K562 (cell line): ENCODE measurements at regions not wholly inside any gene's neighbourhood (a gene's known extent, or its start where the extent isn't known, plus 50 kb on each side); places are given as distances from the start of the nearest gene placed in this dataset.
"Not testable (repeated sequence)": the region's sequence is repeated elsewhere in the genome, so short reads cannot be mapped to it uniquely, and the experiment has no call there.

ENCODE experiments used
- ARID1B ChIP-seq: fragments of 450-650 bp; IDR thresholded peaks from 2 replicates; pipeline ENCODE4 v1.6.1; 2016; ENCODE audit warnings: antibody characterized with exemption, mild to moderate bottlenecking, inconsistent platforms
- E2F4 ChIP-seq: sonication (generic); formaldehyde crosslinking; IDR thresholded peaks from 2 replicates; pipeline ENCODE4 v1.8.0; 2022; ENCODE audit warnings: mild to moderate bottlenecking, low read depth, missing genetic modification reagents
- HDAC1 ChIP-seq, 2 experiments: fragments of 450-650 bp; IDR thresholded peaks; 2 replicates each; pipeline ENCODE4 v1.6.1; 2016 to 2017; ENCODE audit warnings: inconsistent platforms in 1 of 2, mild to moderate bottlenecking in 1 of 2, moderate library complexity in 1 of 2
- HNRNPLL ChIP-seq: fragments of 200-400 bp; formaldehyde crosslinking; IDR thresholded peaks from 2 replicates; pipeline ENCODE4 v1.6.1; 2017; ENCODE audit warnings: low read length, low read depth, mild to moderate bottlenecking; ENCODE audit not compliant: poor library complexity, severe bottlenecking
- MAZ ChIP-seq, 2 experiments: fragments of 450-650 bp in 1 of 2; sonication (generic) in 1 of 2; formaldehyde crosslinking; IDR thresholded peaks in 1 of 2; conservative IDR thresholded peaks in 1 of 2; 2 replicates each; pipeline versions ENCODE4 v1.4.0 to v1.5.0; 2020; ENCODE audit warnings: mild to moderate bottlenecking in 1 of 2, missing genetic modification reagents in 1 of 2
- MEIS2 ChIP-seq: fragments of 450-650 bp; IDR thresholded peaks from 2 replicates; pipeline ENCODE4 v1.6.1; 2014; ENCODE audit warnings: mild to moderate bottlenecking; ENCODE audit not compliant: partially characterized antibody
- MYBL2 ChIP-seq, 2 experiments: fragments of 450-650 bp in 1 of 2; sonication (generic) in 1 of 2; formaldehyde crosslinking in 1 of 2; IDR thresholded peaks; 2 replicates each; pipeline versions ENCODE4 v1.6.1 to v1.8.1; 2017 to 2022; ENCODE audit warnings: borderline replicate concordance in 1 of 2, inconsistent platforms in 1 of 2, low read depth in 1 of 2, mild to moderate bottlenecking in 1 of 2, missing genetic modification reagents in 1 of 2, moderate library complexity in 1 of 2
- NFIC ChIP-seq: fragments of 450-650 bp; IDR thresholded peaks from 2 replicates; pipeline ENCODE4 v1.6.1; 2017; ENCODE audit warnings: mild to moderate bottlenecking, inconsistent platforms
- PBX2 ChIP-seq, 2 experiments: IDR thresholded peaks in 1 of 2; conservative IDR thresholded peaks in 1 of 2; 2 replicates each; pipeline ENCODE4 v1.6.1; 2016; ENCODE audit warnings: low read depth in 2 of 2, mild to moderate bottlenecking in 1 of 2, missing compliant biosample characterization in 1 of 2, missing genetic modification characterization in 1 of 2, moderate library complexity in 1 of 2
- POLR2B ChIP-seq: fragments of 450-650 bp; IDR thresholded peaks from 2 replicates; pipeline ENCODE4 v1.6.1; 2018; ENCODE audit warnings: low read depth; ENCODE audit not compliant: partially characterized antibody
- RBFOX2 ChIP-seq: fragments of 200-400 bp; formaldehyde crosslinking; IDR thresholded peaks from 2 replicates; pipeline ENCODE4 v1.6.1; 2017; ENCODE audit warnings: low read depth, mild to moderate bottlenecking, low read length, moderate library complexity
- SUPT5H ChIP-seq: fragments of 450-650 bp; IDR thresholded peaks from 2 replicates; pipeline ENCODE4 v1.6.1; 2016
- TFAP4 ChIP-seq: sonication (generic); formaldehyde crosslinking; IDR thresholded peaks from 2 replicates; pipeline ENCODE4 v1.8.0; 2022; ENCODE audit warnings: missing genetic modification reagents, mild to moderate bottlenecking, moderate library complexity, borderline replicate concordance
- TF ChIP-seq, protein P1 (sequence below), 3 experiments: fragments of 200-800 bp in 1 of 3; fragments of 250-450 bp in 1 of 3; fragments of 450-650 bp in 1 of 3; sonication (Bioruptor Pico) in 1 of 3; sonication (Bioruptor generic) in 1 of 3; formaldehyde crosslinking in 1 of 3; IDR thresholded peaks; 2 replicates each; pipeline versions ENCODE4 v1.6.1 to v1.8.0; 2016 to 2022; ENCODE audit warnings: mild to moderate bottlenecking in 2 of 3, missing genetic modification characterization in 2 of 3, missing compliant biosample characterization in 1 of 3, moderate library complexity in 1 of 3

DNA sequence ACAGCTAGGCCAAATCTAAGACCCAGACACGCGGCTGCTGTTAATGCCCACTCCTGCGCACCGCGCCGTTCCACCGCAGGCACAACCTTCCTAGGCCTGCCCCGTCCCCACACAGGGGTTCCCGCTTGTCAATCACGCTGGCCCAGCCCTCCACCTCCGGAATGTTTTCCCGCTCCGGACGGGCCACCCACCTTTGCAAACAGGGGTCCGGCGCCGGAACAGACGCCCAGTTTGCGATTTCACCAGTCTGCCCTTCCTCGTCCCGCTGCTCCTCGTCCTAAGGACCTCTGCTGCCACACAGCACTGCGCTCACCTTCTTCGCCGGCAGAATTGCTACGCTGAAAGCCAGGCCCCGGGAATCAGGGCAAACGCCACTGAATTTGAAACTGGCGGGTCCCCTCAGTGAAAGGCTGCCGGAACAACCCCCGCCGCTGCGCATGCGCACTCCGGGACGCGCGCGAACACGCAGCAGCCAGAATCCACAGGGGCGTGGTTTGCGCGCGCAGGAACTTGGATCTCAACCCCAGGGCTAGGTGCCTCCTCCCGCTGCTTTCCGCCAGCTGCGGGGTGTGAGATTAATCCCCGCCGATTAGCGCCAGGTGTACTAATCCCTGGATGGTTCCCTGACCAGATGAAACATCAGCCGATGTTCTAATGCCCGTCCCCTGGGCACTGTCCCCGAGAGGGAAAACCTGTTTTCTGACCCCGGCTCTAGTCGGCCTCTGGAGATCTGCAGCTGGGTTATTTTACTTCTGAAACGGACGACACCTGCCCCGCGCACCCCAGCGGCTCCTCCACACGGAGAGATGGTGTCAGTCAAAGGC, 159.7 kb downstream of the KLRB1 start (continued):
- TF ChIP-seq, protein P1, sequence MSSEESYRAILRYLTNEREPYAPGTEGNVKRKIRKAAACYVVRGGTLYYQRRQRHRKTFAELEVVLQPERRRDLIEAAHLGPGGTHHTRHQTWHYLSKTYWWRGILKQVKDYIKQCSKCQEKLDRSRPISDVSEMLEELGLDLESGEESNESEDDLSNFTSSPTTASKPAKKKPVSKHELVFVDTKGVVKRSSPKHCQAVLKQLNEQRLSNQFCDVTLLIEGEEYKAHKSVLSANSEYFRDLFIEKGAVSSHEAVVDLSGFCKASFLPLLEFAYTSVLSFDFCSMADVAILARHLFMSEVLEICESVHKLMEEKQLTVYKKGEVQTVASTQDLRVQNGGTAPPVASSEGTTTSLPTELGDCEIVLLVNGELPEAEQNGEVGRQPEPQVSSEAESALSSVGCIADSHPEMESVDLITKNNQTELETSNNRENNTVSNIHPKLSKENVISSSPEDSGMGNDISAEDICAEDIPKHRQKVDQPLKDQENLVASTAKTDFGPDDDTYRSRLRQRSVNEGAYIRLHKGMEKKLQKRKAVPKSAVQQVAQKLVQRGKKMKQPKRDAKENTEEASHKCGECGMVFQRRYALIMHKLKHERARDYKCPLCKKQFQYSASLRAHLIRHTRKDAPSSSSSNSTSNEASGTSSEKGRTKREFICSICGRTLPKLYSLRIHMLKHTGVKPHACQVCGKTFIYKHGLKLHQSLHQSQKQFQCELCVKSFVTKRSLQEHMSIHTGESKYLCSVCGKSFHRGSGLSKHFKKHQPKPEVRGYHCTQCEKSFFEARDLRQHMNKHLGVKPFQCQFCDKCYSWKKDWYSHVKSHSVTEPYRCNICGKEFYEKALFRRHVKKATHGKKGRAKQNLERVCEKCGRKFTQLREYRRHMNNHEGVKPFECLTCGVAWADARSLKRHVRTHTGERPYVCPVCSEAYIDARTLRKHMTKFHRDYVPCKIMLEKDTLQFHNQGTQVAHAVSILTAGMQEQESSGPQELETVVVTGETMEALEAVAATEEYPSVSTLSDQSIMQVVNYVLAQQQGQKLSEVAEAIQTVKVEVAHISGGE (CRISPR knock-in tag; IDR thresholded peaks at IDR 0.05), result peak in 1 of 3 experiments; percentile 66; a peak in 2 of 6 replicates
- TF ChIP-seq PBX2 (CRISPR knock-in tag; IDR thresholded peaks at IDR 0.05; ENCODE audit: low read depth) (peak; percentile 44; the same call in 1 of the 2 replicates), E2F4 (CRISPR knock-in tag) (peak; percentile 91), POLR2B (peak; percentile 47), SUPT5H (peak; percentile 53), HDAC1 (IDR thresholded peaks at IDR 0.05) (peak in 1 of 2 experiments; percentile 67; a peak in 2 of 4 replicates), ARID1B (0 out of 2 replicates have a peak, but pooled peaks have one; percentile 8), MAZ (CRISPR knock-in tag; conservative IDR thresholded peaks at IDR 0.05 in 1 of 2, IDR thresholded peaks at IDR 0.05 in 1 of 2) (peak; percentile 29 to 30; a peak in 2 of 4 replicates), HNRNPLL (peak; percentile 23), NFIC (0 out of 2 replicates have a peak, but pooled peaks have one; percentile 21), TFAP4 (CRISPR knock-in tag) (peak; percentile 78), MEIS2 (peak; percentile 67), MYBL2 (IDR thresholded peaks at IDR 0.05; ENCODE audit: low read depth) (peak; percentile 63), RBFOX2 (peak; percentile 75)
- not testable (repeated sequence) for TF ChIP-seq PBX2 (tag; conservative IDR thresholded peaks at IDR 0.05; ENCODE audit: low read depth); MYBL2 (CRISPR knock-in tag; IDR thresholded peaks at IDR 0.05; ENCODE audit: borderline replicate concordance)
- TF ChIP-seq, all 486 proteins: peak for 30; not testable (repeated sequence) for 456
